ENCODE measurements at regions not wholly inside any gene's neighbourhood (a gene's known extent, or its start where the extent isn't known, plus 50 kb on each side); places are given as distances from the start of the nearest gene placed in this dataset.
"Not testable (repeated sequence)": the region's sequence is repeated elsewhere in the genome, so short reads cannot be mapped to it uniquely, and the experiment has no call there.

- no peak overlapping the region for H3K4me3 Mint-ChIP-seq
- CTCF ChIA-PET, result no interaction called here
- no peaks in the 10 kb centered on the region for H3K4me1 Mint-ChIP-seq (ENCODE audit: low read depth)
These were observed 129.1 kb downstream of the TNFRSF21 start for GRCh38 chr6:47180633-47181032.

GRCh38 chr6:47179286-47179685 lies 130.4 kb downstream of the TNFRSF21 start:
- CTCF ChIA-PET, result no interaction called here
- Mint-ChIP-seq H3K4me1 (ENCODE audit: low read depth) (no peaks in the 10 kb centered on the region), H3K9me3 (ENCODE audit: insufficient read depth) (no peaks in the 10 kb centered on the region), H3K27me3 (ENCODE audit: low read depth) (no peaks in the 10 kb centered on the region), H3K4me3 (no peak overlapping the region), H3K36me3 (ENCODE audit: low read depth) (no peaks in the 10 kb centered on the region), H3K27ac (no peak overlapping the region)
- POLR2A ChIA-PET, result no interaction called here
- no peak for ATAC-seq
- DNase-seq, result no peak

More at GRCh38 chr6:47180633-47181032, 129.1 kb downstream of the TNFRSF21 start:
- no peak for DNase-seq
- Mint-ChIP-seq H3K27me3 (ENCODE audit: low read depth) (peaks cover 2% of the 10 kb centered on the region), H3K36me3 (ENCODE audit: low read depth) (no peaks in the 10 kb centered on the region), H3K9me3 (ENCODE audit: insufficient read depth) (no peaks in the 10 kb centered on the region), H3K27ac (no peak overlapping the region)
- no peak for ATAC-seq
- POLR2A ChIA-PET, result no interaction called here

- H3K9me3 Mint-ChIP-seq (ENCODE audit: insufficient read depth), result no peaks in the 10 kb centered on the region
- no peak overlapping the region for H3K4me3 Mint-ChIP-seq
- ChIA-PET CTCF (no interaction called here), POLR2A (no interaction called here)
- no peaks in the 10 kb centered on the region for H3K36me3 Mint-ChIP-seq (ENCODE audit: low read depth)
- ATAC-seq (no peak), DNase-seq (no peak)
- H3K4me1 Mint-ChIP-seq (ENCODE audit: low read depth), result no peaks in the 10 kb centered on the region
- no peaks in the 10 kb centered on the region for H3K27me3 Mint-ChIP-seq (ENCODE audit: low read depth)
- no peak overlapping the region for H3K27ac Mint-ChIP-seq
These were observed 133.5 kb upstream of the ADGRF1 start for GRCh38 chr6:47175656-47176055.

- H3K36me3 Mint-ChIP-seq (ENCODE audit: low read depth), result no peaks in the 10 kb centered on the region
- no peaks in the 10 kb centered on the region for H3K27me3 Mint-ChIP-seq (ENCODE audit: low read depth)
- H3K27ac Mint-ChIP-seq, result no peak overlapping the region
- ATAC-seq (no peak), DNase-seq (no peak)
- no peak overlapping the region for H3K4me3 Mint-ChIP-seq
- POLR2A ChIA-PET, result no interaction called here
- no peaks in the 10 kb centered on the region for H3K4me1 Mint-ChIP-seq (ENCODE audit: low read depth)
- no peaks in the 10 kb centered on the region for H3K9me3 Mint-ChIP-seq (ENCODE audit: insufficient read depth)
- CTCF ChIA-PET, result no interaction called here
These were observed 132.4 kb upstream of the ADGRF1 start for GRCh38 chr6:47174502-47175023.

- CTCF ChIA-PET; H3K4me3 Mint-ChIP-seq; H3K36me3 Mint-ChIP-seq (ENCODE audit: low read depth); H3K27me3 Mint-ChIP-seq (ENCODE audit: low read depth); H3K27ac Mint-ChIP-seq; H3K9me3 Mint-ChIP-seq (ENCODE audit: insufficient read depth); H3K4me1 Mint-ChIP-seq (ENCODE audit: low read depth); DNase-seq; POLR2A ChIA-PET; ATAC-seq: not testable (repeated sequence)
These were observed 131.9 kb upstream of the ADGRF1 start for GRCh38 chr6:47174063-47174462.

- ATAC-seq; H3K4me1 Mint-ChIP-seq (ENCODE audit: low read depth); H3K27me3 Mint-ChIP-seq (ENCODE audit: low read depth); CTCF ChIA-PET; H3K27ac Mint-ChIP-seq; H3K36me3 Mint-ChIP-seq (ENCODE audit: low read depth); H3K4me3 Mint-ChIP-seq; DNase-seq; H3K9me3 Mint-ChIP-seq (ENCODE audit: insufficient read depth); POLR2A ChIA-PET: not testable (repeated sequence)
These were observed 131.0 kb upstream of the ADGRF1 start for GRCh38 chr6:47173145-47173544.

- H3K27me3 Mint-ChIP-seq (ENCODE audit: low read depth), result no peaks in the 10 kb centered on the region
- CTCF ChIA-PET, result interaction anchor here (0.6 kb wide), 1 partner anchor 11 kb away, joined by 4 read pairs; no protein-coding TSS in a partner anchor
- no peaks in the 10 kb centered on the region for H3K36me3 Mint-ChIP-seq (ENCODE audit: low read depth)
- ATAC-seq (no peak), DNase-seq (no peak)
- no peak overlapping the region for H3K27ac Mint-ChIP-seq
- H3K9me3 Mint-ChIP-seq (ENCODE audit: insufficient read depth), result no peaks in the 10 kb centered on the region
- H3K4me1 Mint-ChIP-seq (ENCODE audit: low read depth), result no peaks in the 10 kb centered on the region
- POLR2A ChIA-PET, result no interaction called here
- H3K4me3 Mint-ChIP-seq, result no peak overlapping the region
These were observed 128.4 kb upstream of the ADGRF1 start for GRCh38 chr6:47170617-47170947.

GRCh38 chr6:47169785-47170616 lies 127.9 kb upstream of the ADGRF1 start:
- DNase-seq (no peak), ATAC-seq (no peak)
- no peak overlapping the region for H3K27ac Mint-ChIP-seq
- POLR2A ChIA-PET, result no interaction called here
- H3K27me3 Mint-ChIP-seq (ENCODE audit: low read depth), result no peaks in the 10 kb centered on the region
- no peak overlapping the region for H3K4me3 Mint-ChIP-seq
- CTCF ChIA-PET, result interaction anchor here (0.6 kb wide), 1 partner anchor 12 kb away, joined by 4 read pairs; no protein-coding TSS in a partner anchor
- no peaks in the 10 kb centered on the region for H3K36me3 Mint-ChIP-seq (ENCODE audit: low read depth)
- H3K4me1 Mint-ChIP-seq (ENCODE audit: low read depth), result no peaks in the 10 kb centered on the region
- no peaks in the 10 kb centered on the region for H3K9me3 Mint-ChIP-seq (ENCODE audit: insufficient read depth)

GRCh38 chr6:47168180-47168579 lies 126.0 kb upstream of the ADGRF1 start:
- ChIA-PET CTCF (no interaction called here), POLR2A (no interaction called here)
- Mint-ChIP-seq H3K4me1 (ENCODE audit: low read depth) (no peaks in the 10 kb centered on the region), H3K9me3 (ENCODE audit: insufficient read depth) (no peaks in the 10 kb centered on the region), H3K4me3 (no peak overlapping the region), H3K27ac (no peak overlapping the region), H3K27me3 (ENCODE audit: low read depth) (no peaks in the 10 kb centered on the region), H3K36me3 (ENCODE audit: low read depth) (no peaks in the 10 kb centered on the region)
- no peak for DNase-seq
- no peak for ATAC-seq

GRCh38 chr6:47165918-47166317 lies 123.8 kb upstream of the ADGRF1 start:
- POLR2A ChIA-PET, result no interaction called here
- CTCF ChIA-PET, result no interaction called here
- DNase-seq (no peak), ATAC-seq (no peak)
- no peaks in the 10 kb centered on the region for H3K27me3 Mint-ChIP-seq (ENCODE audit: low read depth)
- H3K9me3 Mint-ChIP-seq (ENCODE audit: insufficient read depth), result no peaks in the 10 kb centered on the region
- no peaks in the 10 kb centered on the region for H3K36me3 Mint-ChIP-seq (ENCODE audit: low read depth)
- no peaks in the 10 kb centered on the region for H3K4me1 Mint-ChIP-seq (ENCODE audit: low read depth)
- no peak overlapping the region for H3K27ac Mint-ChIP-seq
- no peak overlapping the region for H3K4me3 Mint-ChIP-seq

- ChIA-PET POLR2A (no interaction called here), CTCF (no interaction called here)
- Mint-ChIP-seq H3K4me1 (ENCODE audit: low read depth) (no peaks in the 10 kb centered on the region), H3K27me3 (ENCODE audit: low read depth) (no peaks in the 10 kb centered on the region), H3K36me3 (ENCODE audit: low read depth) (no peaks in the 10 kb centered on the region), H3K4me3 (no peak overlapping the region), H3K27ac (no peak overlapping the region), H3K9me3 (ENCODE audit: insufficient read depth) (no peaks in the 10 kb centered on the region)
- ATAC-seq, result no peak
- no peak for DNase-seq
These were observed 122.7 kb upstream of the ADGRF1 start for GRCh38 chr6:47164877-47165276.

- CTCF ChIA-PET, result no interaction called here
- DNase-seq, result no peak
- Mint-ChIP-seq H3K4me3 (no peak overlapping the region), H3K4me1 (ENCODE audit: low read depth) (no peaks in the 10 kb centered on the region), H3K27me3 (ENCODE audit: low read depth) (peaks cover 3% of the 10 kb centered on the region), H3K36me3 (ENCODE audit: low read depth) (no peaks in the 10 kb centered on the region), H3K9me3 (ENCODE audit: insufficient read depth) (no peaks in the 10 kb centered on the region), H3K27ac (no peak overlapping the region)
- POLR2A ChIA-PET, result no interaction called here
- no peak for ATAC-seq
These were observed 121.4 kb upstream of the ADGRF1 start for GRCh38 chr6:47163536-47163935.

- DNase-seq, result no peak
- Mint-ChIP-seq H3K36me3 (ENCODE audit: low read depth) (no peaks in the 10 kb centered on the region), H3K9me3 (ENCODE audit: insufficient read depth) (no peaks in the 10 kb centered on the region), H3K4me3 (no peak overlapping the region), H3K27ac (no peak overlapping the region), H3K27me3 (ENCODE audit: low read depth) (peaks cover 3% of the 10 kb centered on the region), H3K4me1 (ENCODE audit: low read depth) (no peaks in the 10 kb centered on the region)
- CTCF ChIA-PET, result no interaction called here
- POLR2A ChIA-PET, result no interaction called here
- no peak for ATAC-seq
These were observed 120.7 kb upstream of the ADGRF1 start for GRCh38 chr6:47162793-47163192.

Data from activated CD8-positive, alpha-beta T cell treated with anti-CD3 and anti-CD28 coated beads, Interleukin-2, amount 10 ng/mL, durations not matched to agents 7 days and 5 days (primary cell).